ENCODE measurements at regions not wholly inside any gene's neighbourhood (a gene's known extent, or its start where the extent isn't known, plus 50 kb on each side); places are given as distances from the start of the nearest gene placed in this dataset.

DNA sequence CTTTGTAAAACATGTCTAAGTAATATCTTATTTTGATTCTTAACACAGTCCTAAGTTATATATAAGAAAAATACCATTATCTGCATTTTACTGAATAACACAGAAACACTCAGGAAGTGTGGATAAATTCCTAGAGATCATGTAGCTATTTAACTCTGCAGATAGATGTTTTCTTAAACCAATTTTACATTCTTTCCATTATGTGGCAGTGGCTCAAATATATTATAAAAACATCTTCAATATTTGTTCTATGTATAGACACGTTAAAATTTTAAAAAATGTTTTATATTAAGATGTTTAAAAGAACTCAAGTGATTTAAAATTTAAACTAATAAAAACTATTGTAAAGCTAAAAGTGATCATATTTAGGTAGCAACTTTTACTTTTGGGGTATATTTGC, 683.8 kb downstream of the DIPK2A start:
- TF ChIP-seq, protein P1, sequence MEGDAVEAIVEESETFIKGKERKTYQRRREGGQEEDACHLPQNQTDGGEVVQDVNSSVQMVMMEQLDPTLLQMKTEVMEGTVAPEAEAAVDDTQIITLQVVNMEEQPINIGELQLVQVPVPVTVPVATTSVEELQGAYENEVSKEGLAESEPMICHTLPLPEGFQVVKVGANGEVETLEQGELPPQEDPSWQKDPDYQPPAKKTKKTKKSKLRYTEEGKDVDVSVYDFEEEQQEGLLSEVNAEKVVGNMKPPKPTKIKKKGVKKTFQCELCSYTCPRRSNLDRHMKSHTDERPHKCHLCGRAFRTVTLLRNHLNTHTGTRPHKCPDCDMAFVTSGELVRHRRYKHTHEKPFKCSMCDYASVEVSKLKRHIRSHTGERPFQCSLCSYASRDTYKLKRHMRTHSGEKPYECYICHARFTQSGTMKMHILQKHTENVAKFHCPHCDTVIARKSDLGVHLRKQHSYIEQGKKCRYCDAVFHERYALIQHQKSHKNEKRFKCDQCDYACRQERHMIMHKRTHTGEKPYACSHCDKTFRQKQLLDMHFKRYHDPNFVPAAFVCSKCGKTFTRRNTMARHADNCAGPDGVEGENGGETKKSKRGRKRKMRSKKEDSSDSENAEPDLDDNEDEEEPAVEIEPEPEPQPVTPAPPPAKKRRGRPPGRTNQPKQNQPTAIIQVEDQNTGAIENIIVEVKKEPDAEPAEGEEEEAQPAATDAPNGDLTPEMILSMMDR (conservative IDR thresholded peaks at IDR 0.05 in 1 of 2, IDR thresholded peaks at IDR 0.05 in 1 of 2; ENCODE audit: extremely low read depth in 1 of 2, insufficient read depth in 1 of 2, low read depth in 1 of 2, low read length in 2 of 2), result no peak
- TF ChIP-seq EZH2 (IDR thresholded peaks at IDR 0.05; ENCODE audit: borderline replicate concordance, low read length), result no peak
